Hepatocyte (in vitro differentiated cells): ENCODE measurements at regions not wholly inside any gene's neighbourhood (a gene's known extent, or its start where the extent isn't known, plus 50 kb on each side); places are given as distances from the start of the nearest gene placed in this dataset.

ENCODE experiments used
- CTCF ChIP-seq: fragments of 200-600 bp; sonication (generic); IDR thresholded peaks from 2 replicates; pipeline ENCODE4 v1.5.1; 2016; ENCODE audit warnings: antibody characterized with exemption, mild to moderate bottlenecking; ENCODE audit not compliant: poor library complexity
- EZH2 ChIP-seq: fragments of 200-600 bp; sonication (generic); IDR thresholded peaks from 2 replicates; pipeline ENCODE4 v1.6.1; 2016; ENCODE audit warnings: antibody characterized with exemption, mild to moderate bottlenecking, borderline replicate concordance
- EZH2phosphoT487 ChIP-seq: fragments of 200-600 bp; sonication (generic); IDR thresholded peaks from one replicate; pipeline ENCODE4 v1.6.1; 2018; ENCODE audit warnings: antibody characterized with exemption, mild to moderate bottlenecking, low read depth, moderate library complexity; ENCODE audit not compliant: unreplicated experiment, severe bottlenecking

GRCh38 chr4:165711436-165711835 is 161.6 kb upstream of the TLL1 start:
- TF ChIP-seq EZH2phosphoT487 (no peak), CTCF (no peak), EZH2 (no peak)
